ENCODE measurements at regions not wholly inside any gene's neighbourhood (a gene's known extent, or its start where the extent isn't known, plus 50 kb on each side); places are given as distances from the start of the nearest gene placed in this dataset.

DNA sequence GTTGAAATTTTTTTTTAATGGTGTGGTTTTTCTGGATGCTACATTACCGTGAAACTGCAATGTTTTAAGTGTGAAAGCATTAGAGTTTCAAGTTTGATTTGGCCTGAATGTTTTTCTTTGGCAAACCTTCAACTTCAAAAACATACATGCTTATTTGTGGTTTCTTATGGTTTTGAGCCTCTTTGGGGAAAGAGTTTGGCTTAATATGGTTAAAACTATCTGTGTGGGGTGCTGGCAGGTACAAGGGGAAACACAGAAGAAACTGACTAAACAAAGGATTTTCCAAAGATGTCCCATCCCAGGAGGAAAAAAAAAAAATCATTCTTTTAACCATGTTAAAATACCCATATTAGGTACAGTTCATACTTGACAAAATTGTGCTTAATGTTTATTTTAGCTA is 121.1 kb downstream of the HGF start:
- TF ChIP-seq, protein P1, sequence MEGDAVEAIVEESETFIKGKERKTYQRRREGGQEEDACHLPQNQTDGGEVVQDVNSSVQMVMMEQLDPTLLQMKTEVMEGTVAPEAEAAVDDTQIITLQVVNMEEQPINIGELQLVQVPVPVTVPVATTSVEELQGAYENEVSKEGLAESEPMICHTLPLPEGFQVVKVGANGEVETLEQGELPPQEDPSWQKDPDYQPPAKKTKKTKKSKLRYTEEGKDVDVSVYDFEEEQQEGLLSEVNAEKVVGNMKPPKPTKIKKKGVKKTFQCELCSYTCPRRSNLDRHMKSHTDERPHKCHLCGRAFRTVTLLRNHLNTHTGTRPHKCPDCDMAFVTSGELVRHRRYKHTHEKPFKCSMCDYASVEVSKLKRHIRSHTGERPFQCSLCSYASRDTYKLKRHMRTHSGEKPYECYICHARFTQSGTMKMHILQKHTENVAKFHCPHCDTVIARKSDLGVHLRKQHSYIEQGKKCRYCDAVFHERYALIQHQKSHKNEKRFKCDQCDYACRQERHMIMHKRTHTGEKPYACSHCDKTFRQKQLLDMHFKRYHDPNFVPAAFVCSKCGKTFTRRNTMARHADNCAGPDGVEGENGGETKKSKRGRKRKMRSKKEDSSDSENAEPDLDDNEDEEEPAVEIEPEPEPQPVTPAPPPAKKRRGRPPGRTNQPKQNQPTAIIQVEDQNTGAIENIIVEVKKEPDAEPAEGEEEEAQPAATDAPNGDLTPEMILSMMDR (IDR thresholded peaks at IDR 0.05) = no peak
- TF ChIP-seq POLR2A (IDR thresholded peaks at IDR 0.05) = no peak

All from adrenal gland (tissue), 5 donors.